Muscle layer of duodenum (tissue), 2 donors: ENCODE measurements at regions not wholly inside any gene's neighbourhood (a gene's known extent, or its start where the extent isn't known, plus 50 kb on each side); places are given as distances from the start of the nearest gene placed in this dataset.

ENCODE experiments used
- H3K27ac ChIP-seq: one replicate; pipeline ENCODE4 v1.7.0; 2013; ENCODE audit warnings: mild to moderate bottlenecking, low read length
- H3K27me3 ChIP-seq: one replicate; pipeline ENCODE4 v1.7.0; 2013; ENCODE audit warnings: low read depth, mild to moderate bottlenecking, control low read depth, low read length
- H3K36me3 ChIP-seq, 2 donors: one replicate each; pipeline ENCODE4 v1.7.0; 2013; ENCODE audit warnings: low read length in 2 of 2, control low read depth in 1 of 2, mild to moderate bottlenecking in 1 of 2; ENCODE audit not compliant: insufficient read depth in 2 of 2, control insufficient read depth in 1 of 2
- H3K4me1 ChIP-seq, 2 donors: one replicate each; pipeline ENCODE4 v1.7.0; 2013; ENCODE audit warnings: low read length in 2 of 2, mild to moderate bottlenecking in 2 of 2, control low read depth in 1 of 2, moderate library complexity in 1 of 2; ENCODE audit not compliant: insufficient read depth in 2 of 2, control insufficient read depth in 1 of 2
- H3K4me3 ChIP-seq, 2 donors: one replicate each; pipeline ENCODE4 v1.7.0; 2013; ENCODE audit warnings: low read length in 2 of 2, low read depth in 1 of 2, mild to moderate bottlenecking in 1 of 2
- H3K9me3 ChIP-seq, 2 donors: one replicate each; pipeline ENCODE4 v1.7.0; 2013; ENCODE audit warnings: low read length in 2 of 2, control low read depth in 1 of 2, mild to moderate bottlenecking in 1 of 2; ENCODE audit not compliant: control insufficient read depth in 1 of 2
- donor health status: healthy.

DNA sequence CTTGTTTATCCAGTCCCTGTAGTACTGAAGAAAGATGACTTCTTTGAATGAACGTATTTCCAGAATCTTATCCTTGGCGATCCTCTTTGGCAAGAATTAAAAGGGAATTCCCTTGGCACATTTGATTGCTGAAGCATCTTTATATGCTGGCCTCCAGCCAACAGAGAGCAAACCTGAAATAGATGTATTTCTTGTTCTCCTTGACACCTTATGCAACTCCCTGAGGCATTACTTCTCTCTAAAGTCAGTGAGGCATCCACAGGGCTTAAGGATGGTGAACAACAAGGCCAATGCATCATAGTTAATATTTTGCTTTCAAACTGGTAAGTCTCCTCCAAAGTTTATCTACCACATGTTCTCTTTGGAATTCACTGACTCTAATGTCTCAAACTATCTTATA, 450.9 kb upstream of the THRB start:
- no peaks in the 10 kb centered on the region for H3K36me3 ChIP-seq

DNA sequence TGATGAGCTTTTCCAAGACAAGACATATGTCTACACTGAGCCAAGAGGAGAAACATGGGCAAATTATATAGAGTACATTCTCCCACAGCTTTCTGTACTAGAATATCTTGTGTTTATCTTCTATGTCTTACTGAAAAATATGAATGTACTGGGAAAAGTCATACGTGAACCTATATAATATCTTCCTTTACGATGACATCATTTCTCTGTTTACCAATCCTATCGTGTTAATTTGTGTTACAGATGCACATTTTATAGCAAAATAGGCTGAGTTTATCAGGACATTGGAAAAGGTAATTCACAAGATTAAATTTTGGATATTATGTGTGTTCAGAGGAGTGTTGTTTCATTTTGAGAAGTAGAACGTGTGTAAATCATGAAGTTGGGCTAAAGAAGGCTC, 452.5 kb upstream of the THRB start:
- Histone ChIP-seq H3K27ac (no peak overlapping the region), H3K36me3 (no peaks in the 10 kb centered on the region), H3K4me3 (no peak overlapping the region), H3K4me1 (no peaks in the 10 kb centered on the region), H3K9me3 (no peaks in the 10 kb centered on the region), H3K27me3 (no peaks in the 10 kb centered on the region)

More for the DNA sequence above, 450.9 kb upstream of the THRB start:
- no peak overlapping the region for H3K4me3 ChIP-seq
- no peaks in the 10 kb centered on the region for H3K4me1 ChIP-seq
- no peaks in the 10 kb centered on the region for H3K27me3 ChIP-seq
- H3K27ac ChIP-seq, result no peak overlapping the region
- no peaks in the 10 kb centered on the region for H3K9me3 ChIP-seq

DNA sequence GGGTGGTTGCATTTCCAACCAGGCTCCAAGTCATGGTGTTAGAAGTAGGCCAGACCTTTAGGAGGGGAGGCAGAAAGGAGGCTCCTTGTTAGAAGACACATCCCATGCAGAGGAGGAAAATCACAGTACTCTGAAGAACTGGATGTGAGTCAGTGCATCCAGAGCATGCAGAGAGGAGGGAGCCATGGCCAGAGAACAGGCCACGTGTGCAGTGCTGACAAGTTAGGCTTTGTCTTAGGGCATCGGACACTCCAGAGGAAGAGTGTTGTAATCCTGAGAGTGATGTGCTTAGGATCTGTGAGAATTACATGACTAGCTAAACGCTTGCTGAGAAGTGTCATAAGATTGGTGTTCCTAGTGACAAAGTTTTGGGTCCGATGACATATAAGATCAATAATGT, 456.5 kb upstream of the THRB start:
- no peak overlapping the region for H3K27ac ChIP-seq
- H3K27me3 ChIP-seq, result no peaks in the 10 kb centered on the region
- no peaks in the 10 kb centered on the region for H3K9me3 ChIP-seq
- H3K4me1 ChIP-seq, result no peaks in the 10 kb centered on the region
- H3K36me3 ChIP-seq, result no peaks in the 10 kb centered on the region
- no peak overlapping the region for H3K4me3 ChIP-seq

DNA sequence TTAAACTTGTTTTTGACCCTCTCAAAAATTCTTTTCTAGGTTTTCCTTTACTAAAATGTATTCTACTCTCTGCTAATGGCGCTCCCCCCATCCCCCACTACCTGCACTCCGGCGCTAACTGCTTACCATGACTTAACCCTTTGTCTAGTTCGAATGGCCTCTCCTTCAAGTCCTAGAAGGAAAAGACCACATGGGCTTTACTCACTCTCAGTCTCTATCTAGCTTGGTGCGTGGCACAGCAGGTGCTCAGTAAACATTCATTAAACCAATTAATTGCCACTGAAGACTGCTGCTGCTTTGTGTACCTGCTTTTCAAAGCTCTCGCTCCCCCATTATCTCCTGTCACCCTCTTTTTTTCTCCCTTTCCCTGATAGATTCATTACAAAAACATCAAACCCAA, 457.7 kb upstream of the THRB start:
- Histone ChIP-seq H3K27me3 (no peaks in the 10 kb centered on the region), H3K36me3 (no peaks in the 10 kb centered on the region), H3K4me1 (no peaks in the 10 kb centered on the region), H3K27ac (no peak overlapping the region), H3K9me3 (no peaks in the 10 kb centered on the region), H3K4me3 (no peak overlapping the region)

DNA sequence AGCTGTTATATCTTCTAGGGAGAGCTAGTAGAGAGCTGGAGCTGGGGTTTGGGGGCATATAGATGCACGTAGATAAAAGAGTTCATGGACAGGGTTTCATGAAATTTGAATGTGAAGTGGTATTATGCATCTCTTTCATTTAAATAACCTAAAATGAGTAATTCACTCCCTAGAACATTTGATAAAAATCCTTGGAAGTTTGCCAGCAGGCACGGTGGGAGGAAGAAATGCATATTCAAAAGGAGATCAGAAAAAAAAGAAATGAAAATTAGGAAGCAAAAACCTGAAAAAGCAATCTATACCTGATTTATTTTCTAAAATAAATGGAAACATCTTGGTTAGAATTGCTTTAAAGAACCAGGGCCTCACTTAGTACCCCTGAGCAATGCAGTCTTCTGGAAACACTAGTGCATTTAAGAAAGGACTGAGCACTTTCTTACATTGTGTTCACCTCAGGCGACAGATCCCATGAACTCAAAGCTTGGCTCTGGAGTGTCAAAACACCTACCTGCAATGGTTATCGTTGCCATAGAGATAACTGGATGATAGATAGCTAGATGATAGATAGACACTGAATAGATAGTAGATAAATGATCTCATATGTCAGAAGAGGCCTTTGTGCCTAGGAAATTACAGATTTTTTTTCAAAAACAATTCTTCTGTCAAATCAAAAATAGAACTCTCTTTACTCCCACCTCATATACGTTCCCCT, 458.6 kb upstream of the THRB start:
- no peak overlapping the region for H3K4me3 ChIP-seq
- H3K27ac ChIP-seq, result no peak overlapping the region
- no peaks in the 10 kb centered on the region for H3K36me3 ChIP-seq
- no peaks in the 10 kb centered on the region for H3K4me1 ChIP-seq
- H3K9me3 ChIP-seq, result no peaks in the 10 kb centered on the region
- no peaks in the 10 kb centered on the region for H3K27me3 ChIP-seq

DNA sequence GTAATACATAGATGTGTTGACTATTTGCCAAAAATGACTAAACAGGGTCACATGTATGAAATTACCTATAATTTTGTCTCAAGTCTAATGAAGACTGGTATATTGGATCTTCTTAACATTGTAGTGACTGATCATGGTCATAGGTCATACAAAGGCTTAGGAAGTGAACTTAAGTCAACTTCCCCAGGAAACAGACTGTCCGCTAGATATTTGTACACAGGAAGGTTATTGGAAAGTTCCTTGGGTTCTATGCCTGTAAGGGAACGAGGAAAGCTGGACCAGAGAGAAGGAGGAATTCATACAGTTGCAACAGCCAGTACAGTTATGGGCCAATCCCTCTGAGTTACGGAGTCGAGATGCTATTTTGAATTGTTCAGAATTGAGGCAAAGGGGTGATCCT, 462.0 kb upstream of the THRB start:
- peaks cover 0 to 4% of the 10 kb centered on the region in 2 donors for H3K9me3 ChIP-seq
- no peaks in the 10 kb centered on the region for H3K27me3 ChIP-seq
- H3K27ac ChIP-seq, result no peak overlapping the region
- no peak overlapping the region for H3K4me3 ChIP-seq
- no peaks in the 10 kb centered on the region for H3K4me1 ChIP-seq
- H3K36me3 ChIP-seq, result no peaks in the 10 kb centered on the region

DNA sequence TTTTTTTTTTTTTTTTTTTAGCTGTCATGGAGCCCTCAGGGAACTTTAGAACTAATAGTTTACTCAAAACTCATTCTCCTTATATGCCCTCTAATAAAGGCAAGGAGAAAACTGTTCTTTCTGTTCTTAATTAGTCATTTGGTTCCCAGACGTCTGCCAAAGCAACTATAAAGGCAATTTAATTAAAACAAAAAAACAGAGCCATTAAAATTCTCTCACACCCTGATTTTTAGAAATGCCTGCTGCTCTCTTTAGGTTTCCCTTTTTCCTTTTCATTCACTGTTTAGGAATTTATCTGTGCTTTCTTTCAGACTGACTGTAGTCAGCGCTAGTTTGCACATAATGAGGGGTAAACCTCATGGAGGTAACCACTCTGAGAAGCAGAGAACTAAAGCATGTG, 463.6 kb upstream of the THRB start:
- H3K4me3 ChIP-seq, result no peak overlapping the region
- no peaks in the 10 kb centered on the region for H3K36me3 ChIP-seq
- no peaks in the 10 kb centered on the region for H3K4me1 ChIP-seq
- H3K9me3 ChIP-seq, result peaks cover 0 to 4% of the 10 kb centered on the region in 2 donors
- no peak overlapping the region for H3K27ac ChIP-seq
- H3K27me3 ChIP-seq, result no peaks in the 10 kb centered on the region

DNA sequence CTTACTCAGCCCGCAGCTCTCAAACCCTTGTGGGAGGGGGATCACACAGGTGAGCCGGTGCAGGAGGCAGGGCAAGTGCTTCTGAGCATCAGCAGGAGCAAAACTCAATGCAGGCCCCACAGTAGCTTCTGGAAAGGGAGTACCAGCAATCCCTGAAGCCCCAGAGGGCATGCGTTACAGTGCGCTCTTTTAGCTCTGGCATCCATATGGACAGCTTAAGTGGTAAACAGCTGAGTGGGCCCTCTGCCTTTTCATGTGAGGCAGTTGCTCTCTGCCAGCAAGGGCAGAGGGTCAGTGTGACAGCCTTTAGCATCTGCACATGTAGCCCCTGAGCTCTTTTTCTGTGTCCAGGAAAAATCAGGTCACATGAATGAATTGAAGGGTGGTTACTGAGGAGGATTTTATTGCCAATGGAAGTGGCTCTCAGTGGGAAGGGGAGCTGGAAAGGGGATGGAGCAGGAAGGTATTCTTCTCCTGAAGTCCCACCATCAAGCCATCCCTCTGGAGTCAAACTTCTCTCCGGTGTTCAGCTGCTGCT, 464.3 kb upstream of the THRB start:
- Histone ChIP-seq H3K36me3 (no peaks in the 10 kb centered on the region), H3K4me1 (no peaks in the 10 kb centered on the region), H3K27ac (no peak overlapping the region), H3K9me3 (peaks cover 0 to 4% of the 10 kb centered on the region in 2 donors), H3K27me3 (no peaks in the 10 kb centered on the region), H3K4me3 (no peak overlapping the region)

DNA sequence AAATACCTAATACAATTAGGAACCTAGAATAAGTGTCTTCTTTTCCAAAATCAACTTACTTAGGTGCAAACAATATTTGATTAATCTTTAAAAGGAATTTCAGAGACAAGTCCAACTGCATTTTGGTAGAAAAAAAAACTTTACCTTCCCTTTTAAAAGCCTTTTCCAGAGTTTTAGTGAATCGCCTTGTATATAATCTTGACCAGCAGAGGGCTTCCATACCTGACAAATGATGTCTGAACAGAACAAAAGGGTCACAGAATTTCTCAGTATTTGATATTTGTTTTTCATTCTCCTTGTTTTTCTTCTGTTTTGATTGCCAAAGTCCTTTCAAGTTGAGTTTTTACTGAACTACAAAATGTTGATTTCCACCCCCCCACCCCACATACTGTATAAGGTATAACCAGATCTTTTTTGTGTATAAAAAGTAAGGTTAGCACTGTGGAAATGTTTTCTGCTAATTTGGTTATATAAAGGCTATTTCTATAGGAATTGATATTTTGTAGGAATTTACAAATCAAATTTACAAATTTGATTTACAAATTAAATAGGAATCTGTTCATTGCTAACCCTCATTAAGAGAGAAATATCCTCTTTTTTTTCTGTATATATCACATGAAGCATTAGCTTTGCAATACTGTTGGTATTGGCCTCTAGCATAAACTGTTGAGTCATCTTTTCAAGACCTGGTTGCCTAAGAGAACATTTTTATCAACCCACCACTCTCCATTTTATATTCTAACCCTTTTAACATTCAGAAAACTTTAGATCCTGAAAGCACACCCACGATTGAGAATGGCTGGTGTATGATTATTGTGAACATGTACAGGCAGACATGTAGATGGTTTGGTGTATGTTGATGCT, 464.1 kb upstream of the RARB start:
- Histone ChIP-seq H3K4me3 (no peak overlapping the region), H3K27ac (no peak overlapping the region), H3K9me3 (peaks cover 0 to under 1% of the 10 kb centered on the region in 2 donors), H3K36me3 (no peaks in the 10 kb centered on the region), H3K4me1 (no peaks in the 10 kb centered on the region), H3K27me3 (no peaks in the 10 kb centered on the region)

DNA sequence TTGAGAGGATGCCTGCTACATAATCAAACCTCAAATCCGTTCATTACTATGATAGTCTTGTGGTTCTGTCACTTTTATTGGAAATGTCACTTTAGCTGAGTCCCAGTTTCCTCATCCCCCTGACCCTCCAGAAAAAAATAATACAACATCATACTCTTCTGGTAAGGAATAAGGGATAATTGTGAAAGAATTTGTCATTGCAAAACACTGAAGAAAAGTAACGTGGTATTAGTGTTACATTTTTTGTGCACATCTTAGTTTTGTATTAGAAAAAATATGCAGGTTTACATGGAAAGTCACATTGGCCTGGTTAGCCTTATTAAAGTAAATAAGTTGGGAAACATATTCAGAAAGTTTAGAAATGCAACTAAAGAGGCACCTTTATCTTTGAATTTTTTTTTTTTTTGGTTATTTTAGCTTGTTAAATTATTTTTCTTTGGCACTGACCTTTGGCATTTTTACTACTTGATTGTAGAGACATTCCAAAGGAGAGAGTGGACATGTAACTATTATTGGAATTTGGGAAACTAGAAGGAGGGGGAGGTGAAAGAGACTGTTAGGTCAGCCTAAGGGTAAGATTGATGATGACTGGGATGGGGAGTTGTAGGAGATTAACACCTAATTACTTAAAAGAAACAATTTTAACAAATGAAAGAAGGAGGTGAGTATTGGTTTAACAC, 462.2 kb upstream of the RARB start:
- no peak overlapping the region for H3K4me3 ChIP-seq
- H3K27ac ChIP-seq, result no peak overlapping the region
- no peaks in the 10 kb centered on the region for H3K27me3 ChIP-seq
- no peaks in the 10 kb centered on the region for H3K36me3 ChIP-seq
- H3K4me1 ChIP-seq, result no peaks in the 10 kb centered on the region
- H3K9me3 ChIP-seq, result no peaks in the 10 kb centered on the region

DNA sequence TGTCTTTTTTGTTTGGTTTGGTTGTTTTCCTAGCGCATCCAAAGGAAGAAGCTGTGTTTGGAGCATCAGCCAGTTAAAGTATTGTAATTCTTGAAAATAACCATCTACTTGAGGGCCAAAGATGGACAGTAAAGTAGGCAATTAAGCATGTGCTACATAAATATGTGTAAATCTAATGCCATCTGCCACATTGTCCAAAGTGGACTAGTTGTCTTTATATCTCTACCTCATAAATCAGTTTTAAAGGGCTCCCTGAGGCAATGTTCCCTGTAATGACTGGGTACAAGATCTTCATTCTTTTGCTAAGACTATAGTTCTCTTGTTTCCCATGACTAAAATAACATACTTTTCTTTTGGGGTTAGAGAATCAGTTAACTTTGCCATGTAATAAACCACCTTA, 460.0 kb upstream of the RARB start:
- H3K36me3 ChIP-seq, result no peaks in the 10 kb centered on the region

More for the DNA sequence above, 460.0 kb upstream of the RARB start:
- H3K4me3 ChIP-seq, result no peak overlapping the region
- no peaks in the 10 kb centered on the region for H3K27me3 ChIP-seq
- no peaks in the 10 kb centered on the region for H3K9me3 ChIP-seq
- no peak overlapping the region for H3K27ac ChIP-seq
- no peaks in the 10 kb centered on the region for H3K4me1 ChIP-seq
